Fibroblast of lung (primary cell): ENCODE measurements at regions not wholly inside any gene's neighbourhood (a gene's known extent, or its start where the extent isn't known, plus 50 kb on each side); places are given as distances from the start of the nearest gene placed in this dataset.

ENCODE experiments used
- DNase-seq, 2 donors: peaks; one replicate each; pipeline versions ENCODE4 v3.0.0 to v3.0.0-alpha.2; 2010; ENCODE audit warnings: low read depth in 2 of 2
- H2AFZ ChIP-seq: 2 replicates; pipeline ENCODE4 v1.5.1; 2012; ENCODE audit warnings: low read length, control low read depth, inconsistent platforms
- H3K27ac ChIP-seq: 2 replicates; pipeline ENCODE4 v1.5.1; 2011; ENCODE audit warnings: low read length, control low read depth; ENCODE audit not compliant: insufficient read depth
- H3K27me3 ChIP-seq: 2 replicates; pipeline ENCODE4 v1.5.1; 2011; ENCODE audit warnings: mild to moderate bottlenecking, low read length; ENCODE audit not compliant: control insufficient read depth, insufficient read depth
- H3K36me3 ChIP-seq: 2 replicates; pipeline ENCODE4 v1.5.1; 2011; ENCODE audit warnings: low read length; ENCODE audit not compliant: control insufficient read depth, insufficient read depth
- H3K4me1 ChIP-seq: 2 replicates; pipeline ENCODE4 v1.5.1; 2011; ENCODE audit warnings: low read length; ENCODE audit not compliant: control insufficient read depth, insufficient read depth; ENCODE audit errors: extremely low read depth
- H3K4me2 ChIP-seq: 2 replicates; pipeline ENCODE4 v1.5.1; 2011; ENCODE audit warnings: low read length, control low read depth; ENCODE audit not compliant: insufficient read depth; ENCODE audit errors: extremely low read depth
- H3K4me3 ChIP-seq, 4 experiments: fragments of 200-600 bp in 1 of 4; sonication (generic) in 1 of 4; replicated peaks in 1 of 4; 2 replicates each; pipeline ENCODE4 v1.5.1; 2011 to 2016; ENCODE audit warnings: low read length in 4 of 4, low read depth in 3 of 4, mild to moderate bottlenecking in 3 of 4, control low read depth in 2 of 4, inconsistent platforms in 1 of 4, mixed read lengths in 1 of 4; ENCODE audit not compliant: insufficient read depth in 1 of 4; ENCODE audit errors: control extremely low read depth in 1 of 4
- H3K79me2 ChIP-seq: 2 replicates; pipeline ENCODE4 v1.5.1; 2012; ENCODE audit warnings: mild to moderate bottlenecking, low read length, inconsistent platforms; ENCODE audit not compliant: control insufficient read depth, insufficient read depth
- H3K9ac ChIP-seq: 2 replicates; pipeline ENCODE4 v1.5.1; 2011; ENCODE audit warnings: mild to moderate bottlenecking, low read length, control low read depth; ENCODE audit not compliant: insufficient read depth
- H3K9me3 ChIP-seq: 2 replicates; pipeline ENCODE4 v1.5.1; 2012; ENCODE audit warnings: low read depth, low read length; ENCODE audit not compliant: control insufficient read depth, insufficient read depth
- H4K20me1 ChIP-seq: 2 replicates; pipeline ENCODE4 v1.5.1; 2011; ENCODE audit warnings: low read length; ENCODE audit not compliant: control insufficient read depth, insufficient read depth; ENCODE audit errors: extremely low read depth
- CTCF ChIP-seq, 2 donors: IDR thresholded peaks in 1 of 2; conservative IDR thresholded peaks in 1 of 2; 1 replicate in 1 of 2; 2 replicates in 1 of 2; pipeline ENCODE4 v1.5.1; 2011 to 2012; ENCODE audit warnings: low read length in 2 of 2, control low read depth in 1 of 2, inconsistent platforms in 1 of 2, low read depth in 1 of 2, mild to moderate bottlenecking in 1 of 2
- EZH2 ChIP-seq: IDR thresholded peaks from 2 replicates; pipeline ENCODE4 v1.5.1; 2012; ENCODE audit warnings: low read length, control low read depth, mild to moderate bottlenecking; ENCODE audit errors: missing control alignments

GRCh38 chr1:95703046-95703445, 469.0 kb downstream of the RWDD3 start:
- H3K36me3 ChIP-seq = no peaks in the 10 kb centered on the region
- no peaks in the 10 kb centered on the region for H3K27me3 ChIP-seq
- H3K4me2 ChIP-seq = no peak overlapping the region
- TF ChIP-seq EZH2 = no peak
- no peak for TF ChIP-seq CTCF (conservative IDR thresholded peaks at IDR 0.05 in 1 of 2, IDR thresholded peaks at IDR 0.05 in 1 of 2; ENCODE audit: low read depth in 1 of 2, low read length in 2 of 2)
- DNase-seq = no peak
- no peak overlapping the region for H3K4me3 ChIP-seq
- H3K9ac ChIP-seq = no peak overlapping the region
- H3K27ac ChIP-seq = no peak overlapping the region
- H3K9me3 ChIP-seq = no peaks in the 10 kb centered on the region
- no peaks in the 10 kb centered on the region for H3K4me1 ChIP-seq
- H2AFZ ChIP-seq = no peak overlapping the region
- no peaks in the 10 kb centered on the region for H4K20me1 ChIP-seq
- H3K79me2 ChIP-seq = no peaks in the 10 kb centered on the region

DNA sequence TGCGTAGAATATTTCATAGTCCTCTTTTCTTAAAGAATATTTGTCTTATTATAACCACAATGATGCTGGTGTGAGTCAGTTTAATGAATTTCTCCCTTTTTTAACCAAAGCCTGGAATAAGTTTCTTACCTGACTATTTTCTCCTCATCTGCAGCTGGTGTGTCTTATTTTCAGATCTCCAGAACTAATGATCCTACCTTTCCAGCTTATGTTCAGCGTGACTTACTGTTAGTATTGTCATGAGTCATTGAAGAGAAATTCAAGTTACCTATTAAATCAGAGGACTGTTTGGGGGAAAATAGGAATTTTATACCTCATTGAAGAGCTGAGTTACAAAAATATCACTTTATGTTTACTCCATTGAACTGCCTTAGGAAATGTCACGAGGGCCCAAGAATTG, 482.1 kb downstream of the RWDD3 start:
- no peak for DNase-seq
- H3K4me3 ChIP-seq = no peak overlapping the region
- no peak overlapping the region for H2AFZ ChIP-seq
- no peaks in the 10 kb centered on the region for H3K4me1 ChIP-seq
- no peak overlapping the region for H3K9ac ChIP-seq
- H3K27me3 ChIP-seq = no peaks in the 10 kb centered on the region
- no peaks in the 10 kb centered on the region for H4K20me1 ChIP-seq
- H3K4me2 ChIP-seq = no peak overlapping the region
- TF ChIP-seq CTCF (conservative IDR thresholded peaks at IDR 0.05 in 1 of 2, IDR thresholded peaks at IDR 0.05 in 1 of 2; ENCODE audit: low read depth in 1 of 2, low read length in 2 of 2) = no peak
- no peak for TF ChIP-seq EZH2
- H3K27ac ChIP-seq = no peak overlapping the region
- H3K36me3 ChIP-seq = no peaks in the 10 kb centered on the region
- H3K79me2 ChIP-seq = no peaks in the 10 kb centered on the region
- no peaks in the 10 kb centered on the region for H3K9me3 ChIP-seq

DNA sequence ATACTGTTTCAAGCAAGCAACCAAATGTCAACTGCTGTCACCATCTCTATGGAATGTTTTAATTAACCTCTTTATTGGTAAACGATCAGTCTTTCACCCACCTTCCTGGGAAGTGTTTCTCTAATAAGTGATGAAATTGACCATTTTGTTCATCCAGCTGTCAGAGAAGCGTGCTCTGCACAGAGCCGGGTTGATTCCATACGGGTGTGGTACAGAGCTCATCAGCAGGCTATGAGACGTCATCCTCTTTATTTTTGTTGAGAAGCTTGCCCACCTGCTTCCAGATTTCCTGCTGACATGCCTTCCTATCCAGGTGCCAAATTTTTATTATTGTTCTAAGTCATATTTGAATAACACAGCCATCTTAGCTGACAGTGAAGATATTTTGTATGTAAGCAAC, 482.5 kb downstream of the RWDD3 start:
- Histone ChIP-seq H2AFZ (no peak overlapping the region), H3K9me3 (no peaks in the 10 kb centered on the region)

More for the DNA sequence above, 482.5 kb downstream of the RWDD3 start:
- no peak overlapping the region for H3K27ac ChIP-seq
- no peak for DNase-seq
- H3K27me3 ChIP-seq = no peaks in the 10 kb centered on the region
- H3K4me1 ChIP-seq = no peaks in the 10 kb centered on the region
- H3K79me2 ChIP-seq = no peaks in the 10 kb centered on the region
- TF ChIP-seq CTCF (conservative IDR thresholded peaks at IDR 0.05 in 1 of 2, IDR thresholded peaks at IDR 0.05 in 1 of 2; ENCODE audit: low read depth in 1 of 2, low read length in 2 of 2) = no peak
- TF ChIP-seq EZH2 = no peak
- H4K20me1 ChIP-seq = no peaks in the 10 kb centered on the region
- H3K36me3 ChIP-seq = no peaks in the 10 kb centered on the region
- no peak overlapping the region for H3K4me2 ChIP-seq
- H3K4me3 ChIP-seq = no peak overlapping the region
- H3K9ac ChIP-seq = no peak overlapping the region
